Retina (tissue), 1 donor: ENCODE measurements at regions not wholly inside any gene's neighbourhood (a gene's known extent, or its start where the extent isn't known, plus 50 kb on each side); places are given as distances from the start of the nearest gene placed in this dataset.
A peak's percentile ranks its signal among the peaks of the same experiment; 100 is the strongest.

Source experiments
- DNase-seq: peaks from one replicate; pipeline ENCODE4 v3.0.0-alpha.2; 2016

DNA sequence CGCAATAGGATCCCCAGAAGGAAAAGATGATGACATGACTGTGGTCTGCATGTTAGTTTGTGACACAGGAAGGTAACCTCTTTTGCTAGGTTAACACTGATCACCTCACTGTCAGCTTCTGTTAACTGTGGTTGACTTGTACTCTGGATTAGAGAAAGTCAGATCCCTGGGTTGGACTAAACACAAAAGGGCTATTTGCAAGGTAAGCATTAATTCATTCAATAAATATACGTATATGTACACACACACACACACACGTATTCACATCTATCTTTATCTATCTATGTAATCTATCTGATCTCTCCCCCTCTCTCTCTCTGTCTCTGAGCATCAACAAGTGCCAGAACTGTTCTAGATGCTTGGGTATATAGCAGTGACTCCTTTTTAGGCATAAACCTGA is 136.1 kb upstream of the SNX19 start:
- no peak for DNase-seq

DNA sequence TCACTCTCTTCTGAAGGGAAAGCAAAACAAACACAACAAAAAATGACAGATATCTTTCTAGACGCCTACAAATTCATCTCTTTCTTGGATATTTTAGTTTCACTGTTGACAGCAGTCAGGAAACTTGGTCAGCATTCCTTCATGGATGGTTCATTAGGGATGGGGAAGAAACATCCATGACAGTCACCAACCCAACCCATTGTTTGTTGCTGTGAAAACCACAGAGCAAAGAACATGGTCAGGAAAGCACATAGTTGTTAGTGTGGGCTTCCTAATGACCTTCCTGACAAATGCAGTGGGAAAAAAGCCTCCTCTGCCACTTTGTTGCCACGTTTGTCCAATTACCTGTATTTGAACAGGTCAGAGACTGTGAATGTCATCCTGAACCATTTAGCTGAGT is 139.8 kb upstream of the SNX19 start:
- DNase-seq, result no peak

DNA sequence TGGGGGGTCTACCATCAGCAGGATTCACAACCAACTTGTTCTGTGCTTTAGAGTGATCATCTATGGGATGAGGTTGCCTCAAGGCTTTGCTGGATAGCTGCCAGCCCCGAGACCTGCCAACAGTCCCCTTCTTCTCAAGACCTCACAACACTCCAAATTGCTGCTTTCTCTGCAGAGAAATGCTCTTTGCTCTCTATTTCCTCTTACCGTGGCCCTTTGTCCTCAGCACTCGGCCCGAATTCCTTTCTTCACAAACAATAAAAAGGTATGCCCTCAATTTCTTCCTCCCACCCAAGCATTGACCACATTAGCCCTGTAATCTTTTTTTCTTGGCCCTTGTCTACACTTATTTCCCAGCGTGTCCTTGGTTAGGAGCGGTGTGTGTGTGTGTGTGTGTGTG is 147.4 kb upstream of the SNX19 start:
- DNase-seq, result no peak

DNA sequence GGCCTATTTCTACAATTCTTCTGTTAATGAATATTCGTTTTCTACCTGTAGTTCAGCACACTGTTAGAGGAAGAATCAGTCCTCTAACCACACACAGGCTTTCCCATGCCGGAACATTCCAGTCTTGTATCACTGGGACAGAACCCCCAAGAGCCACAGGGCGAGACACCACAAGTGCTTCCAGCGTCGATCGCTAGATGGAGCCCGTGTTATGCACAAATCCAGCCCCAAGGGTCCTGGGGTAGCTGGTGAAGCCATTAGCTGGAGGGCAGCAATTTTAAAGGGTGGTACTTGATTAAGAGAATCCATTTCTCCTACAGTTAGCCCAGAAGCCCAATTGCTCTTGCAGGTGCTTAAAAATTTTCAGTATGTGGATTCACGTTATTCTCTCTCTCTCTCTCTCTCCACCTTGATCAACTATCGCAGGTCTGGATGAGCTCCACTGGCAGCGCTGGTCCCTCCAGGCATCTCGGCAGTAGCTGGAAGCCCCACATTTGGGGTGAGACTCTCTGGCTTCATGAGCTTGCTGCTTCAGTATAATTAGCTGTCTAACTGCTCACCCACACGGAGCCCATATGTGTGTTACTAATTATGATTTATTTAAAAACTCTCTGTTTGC is 148.2 kb upstream of the SNX19 start:
- DNase-seq, result peak; percentile 86

DNA sequence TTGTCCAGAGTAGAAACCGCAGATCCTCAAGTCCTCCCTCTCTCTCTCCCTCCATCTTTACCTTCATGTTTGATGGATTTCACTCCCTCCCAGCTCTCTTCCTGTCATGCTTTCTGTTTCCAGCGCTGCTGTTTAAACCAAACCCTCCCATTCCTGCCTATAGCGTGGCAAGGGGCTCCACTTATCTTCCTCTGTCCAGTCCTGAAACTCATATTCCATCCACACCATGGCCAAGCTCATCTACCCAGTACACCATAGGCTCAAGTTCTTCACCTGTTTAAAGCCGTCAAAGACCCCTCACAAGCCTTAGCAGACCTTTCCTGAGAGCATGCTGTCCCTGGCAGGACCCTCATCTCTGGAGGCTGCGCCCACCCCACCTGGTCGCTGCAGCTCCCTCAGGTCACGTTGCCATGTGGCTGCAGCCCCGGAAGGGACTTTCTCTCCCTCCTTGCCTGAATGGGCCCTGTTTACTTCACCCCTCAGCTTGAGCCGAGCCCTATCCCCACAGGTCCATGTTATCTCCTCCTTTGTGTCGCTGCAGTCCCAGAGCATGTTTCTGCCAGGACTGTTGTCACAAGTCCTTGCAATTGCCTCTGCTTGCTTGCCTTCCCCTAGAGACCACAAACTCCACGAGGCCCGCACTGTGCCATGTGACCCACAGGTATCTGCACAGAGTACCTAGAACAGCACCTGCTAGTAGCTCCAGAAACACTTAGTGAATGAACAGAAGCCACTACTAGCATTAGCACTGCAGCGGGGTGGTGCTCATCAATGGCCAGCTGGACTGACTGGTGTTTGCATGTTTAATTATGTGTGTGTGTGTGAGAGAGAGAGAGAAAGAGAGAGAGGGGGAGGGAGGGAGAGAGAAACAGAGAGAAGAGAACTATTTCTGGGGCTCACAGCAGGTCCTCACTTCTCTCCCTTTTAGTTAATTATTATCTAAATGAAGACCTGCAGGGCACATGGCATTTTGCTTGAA is 149.4 kb upstream of the SNX19 start:
- DNase-seq, result no peak

DNA sequence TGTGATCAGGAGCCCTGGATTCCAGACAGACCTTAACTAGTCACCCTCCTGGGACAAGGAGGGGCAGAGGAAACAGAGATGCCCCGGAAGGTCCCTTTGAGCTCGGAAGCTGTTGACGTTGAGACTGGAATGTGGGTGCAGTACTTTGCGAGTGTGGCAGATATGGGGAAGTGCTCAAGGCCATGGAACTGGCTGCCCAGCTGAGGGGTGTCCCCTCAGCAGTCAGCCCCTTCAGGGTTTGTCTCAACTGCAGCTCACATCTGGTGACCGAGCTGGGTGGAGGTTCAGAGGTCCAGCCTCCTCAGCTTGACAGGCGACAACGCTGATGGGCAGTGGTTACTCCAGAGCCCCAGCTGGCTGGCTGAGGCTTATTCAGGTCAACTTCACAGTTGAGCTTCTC is 150.3 kb upstream of the SNX19 start:
- no peak for DNase-seq

DNA sequence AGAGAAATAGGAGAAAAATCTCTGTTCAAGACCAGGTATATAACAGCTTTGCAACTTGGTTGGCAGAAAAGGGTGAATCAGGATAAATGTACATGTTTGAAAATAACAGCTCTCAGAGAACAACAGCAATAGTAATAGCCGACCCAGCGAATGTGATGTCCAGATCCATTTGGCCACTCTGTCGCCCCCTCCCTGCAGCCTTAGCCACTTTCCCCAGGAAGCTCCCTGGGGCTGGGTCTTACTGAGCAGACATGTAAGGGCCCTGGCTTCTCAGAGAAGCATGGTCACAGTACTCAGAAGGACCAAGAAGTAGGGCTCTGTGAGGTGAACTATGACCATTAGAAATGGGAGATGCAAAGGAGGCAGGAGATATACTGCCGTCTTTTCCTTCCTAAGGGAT is 154.1 kb upstream of the SNX19 start:
- no peak for DNase-seq

DNA sequence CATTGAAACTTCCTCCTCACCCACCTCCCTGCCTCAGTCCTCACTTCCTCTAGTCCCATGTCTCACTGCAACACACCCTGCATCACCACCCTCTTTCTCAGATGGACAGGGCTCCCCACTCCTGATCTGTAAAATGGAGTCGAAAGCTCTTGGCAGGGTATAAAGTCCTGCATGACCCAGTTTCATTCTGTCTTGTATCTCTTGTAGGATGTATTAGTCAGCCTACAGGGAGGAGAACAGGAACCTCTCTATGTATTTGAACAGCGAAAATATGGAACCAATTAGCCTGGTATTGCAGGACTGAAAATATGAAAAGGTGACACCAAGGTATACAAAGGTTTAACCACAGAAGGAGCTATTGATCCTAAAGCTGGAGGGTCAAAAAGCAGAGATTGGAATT is 156.9 kb upstream of the SNX19 start:
- DNase-seq, result no peak

DNA sequence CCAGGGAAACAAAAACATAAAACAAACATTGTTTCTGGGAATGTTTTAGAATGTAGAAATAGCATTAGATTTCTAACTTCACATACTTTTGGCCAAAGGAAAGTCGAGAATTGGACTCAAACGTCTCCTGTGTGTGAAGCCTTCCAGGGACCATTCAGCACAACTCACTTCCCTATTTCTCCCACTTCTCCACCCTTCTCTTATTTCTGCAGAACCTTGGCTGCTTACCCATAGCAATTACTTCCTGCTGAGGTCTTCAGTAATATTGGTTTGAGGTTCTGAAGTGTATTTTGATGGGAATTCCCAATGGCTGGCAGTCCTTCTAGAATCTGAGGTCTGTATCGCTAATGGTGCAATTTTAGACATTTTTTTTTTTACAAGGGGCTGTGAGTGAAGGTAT is 158.3 kb upstream of the SNX19 start:
- no peak for DNase-seq

DNA sequence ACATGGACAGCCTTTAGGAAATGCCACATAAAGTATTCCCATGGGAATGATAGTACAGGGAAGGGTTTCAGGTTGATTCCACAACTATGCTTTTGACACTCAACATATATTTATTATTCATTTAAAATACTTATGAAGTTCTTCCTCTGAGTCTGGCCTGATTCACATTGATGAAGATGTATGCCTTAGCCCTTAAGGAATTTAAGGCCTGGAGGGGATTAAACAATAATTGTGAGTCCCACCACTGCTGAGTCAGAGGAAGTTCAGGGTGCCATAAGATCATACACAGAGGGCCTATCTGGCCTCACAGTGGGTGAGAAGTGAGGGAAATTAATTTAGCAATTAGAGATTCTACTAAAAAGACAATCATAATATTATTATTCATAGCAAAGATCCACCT is 161.1 kb upstream of the SNX19 start:
- DNase-seq, result no peak

DNA sequence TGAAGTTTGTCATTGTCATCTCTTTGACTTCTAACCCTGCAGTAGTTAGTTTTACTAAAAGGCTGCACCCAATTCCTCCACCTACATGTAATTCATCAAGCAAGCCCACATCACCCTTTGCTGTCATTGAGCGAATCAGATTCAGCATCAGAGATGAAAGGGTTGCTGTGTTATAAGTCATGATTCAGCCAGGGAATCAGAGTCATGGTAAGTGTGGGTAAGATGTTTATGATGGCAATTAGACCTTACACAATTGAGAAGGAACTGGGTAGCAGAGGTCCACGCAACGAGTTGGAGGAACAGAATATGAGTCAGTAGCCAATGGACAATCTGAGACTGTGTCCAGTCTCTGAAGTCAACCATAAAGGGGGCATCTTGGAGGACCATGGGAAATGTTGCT is 162.8 kb upstream of the SNX19 start:
- no peak for DNase-seq

DNA sequence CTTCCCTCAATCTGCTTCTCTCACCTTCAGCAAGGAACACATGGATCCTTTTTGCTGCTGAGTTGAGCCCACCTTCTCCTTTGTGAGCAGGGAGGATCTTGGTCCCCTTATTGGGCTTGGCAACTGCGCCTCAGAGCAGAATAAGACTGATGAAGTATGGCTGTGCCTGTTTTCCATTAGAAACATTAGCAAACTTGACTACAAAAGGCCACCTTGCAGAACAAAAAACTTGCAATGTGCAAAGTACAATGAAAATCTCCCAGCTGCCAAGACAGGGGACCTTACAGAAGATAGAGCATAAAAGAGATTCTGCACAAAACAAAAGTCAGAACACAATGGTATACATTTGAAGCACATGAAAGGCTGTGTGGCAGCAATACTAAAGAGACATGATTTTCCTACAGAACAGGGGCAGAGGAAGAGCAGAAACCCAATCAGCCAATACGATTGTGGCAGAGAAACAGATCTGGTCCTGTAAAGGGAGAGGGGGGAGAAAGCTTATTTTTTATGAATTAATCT is 173.5 kb upstream of the SNX19 start:
- DNase-seq, result no peak

DNA sequence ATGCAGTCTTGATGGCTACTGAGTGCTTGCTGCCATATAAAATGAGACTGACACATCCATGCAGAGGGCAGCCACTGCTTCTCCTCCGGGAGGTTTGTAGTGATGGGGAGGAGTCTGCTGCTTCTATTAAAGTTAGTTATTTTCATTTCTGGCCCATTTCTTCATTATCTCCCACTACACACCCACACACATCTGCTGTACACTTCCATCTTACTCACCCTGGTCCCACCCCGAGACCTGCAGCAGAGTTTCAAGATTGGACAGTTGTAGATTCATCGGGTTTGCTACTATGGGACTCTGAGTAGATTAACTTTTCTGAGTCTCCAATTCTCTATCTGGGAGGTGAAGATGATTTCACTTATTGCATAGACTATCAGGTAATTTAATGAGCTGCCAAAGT is 176.2 kb upstream of the SNX19 start:
- peak; percentile 0 for DNase-seq

DNA sequence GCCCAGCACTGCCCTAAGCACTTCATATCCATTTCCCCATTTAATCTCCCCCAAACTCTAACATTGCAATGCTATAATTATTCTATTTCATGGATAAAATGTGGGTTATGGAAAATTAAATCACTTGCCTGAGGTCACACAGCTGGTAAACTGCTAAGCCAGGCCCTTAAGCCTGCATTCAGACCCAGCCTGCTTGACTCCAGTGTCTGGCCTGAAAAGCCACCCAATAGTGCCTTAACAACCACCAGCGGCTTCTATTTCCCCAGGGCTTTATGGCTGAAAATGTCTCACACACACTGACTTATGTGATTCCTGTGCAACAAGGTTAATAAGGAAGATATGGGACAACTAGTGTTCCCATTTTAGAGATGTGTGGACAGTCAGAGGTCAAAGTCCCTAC is 178.5 kb upstream of the SNX19 start:
- DNase-seq, result peak; percentile 1

DNA sequence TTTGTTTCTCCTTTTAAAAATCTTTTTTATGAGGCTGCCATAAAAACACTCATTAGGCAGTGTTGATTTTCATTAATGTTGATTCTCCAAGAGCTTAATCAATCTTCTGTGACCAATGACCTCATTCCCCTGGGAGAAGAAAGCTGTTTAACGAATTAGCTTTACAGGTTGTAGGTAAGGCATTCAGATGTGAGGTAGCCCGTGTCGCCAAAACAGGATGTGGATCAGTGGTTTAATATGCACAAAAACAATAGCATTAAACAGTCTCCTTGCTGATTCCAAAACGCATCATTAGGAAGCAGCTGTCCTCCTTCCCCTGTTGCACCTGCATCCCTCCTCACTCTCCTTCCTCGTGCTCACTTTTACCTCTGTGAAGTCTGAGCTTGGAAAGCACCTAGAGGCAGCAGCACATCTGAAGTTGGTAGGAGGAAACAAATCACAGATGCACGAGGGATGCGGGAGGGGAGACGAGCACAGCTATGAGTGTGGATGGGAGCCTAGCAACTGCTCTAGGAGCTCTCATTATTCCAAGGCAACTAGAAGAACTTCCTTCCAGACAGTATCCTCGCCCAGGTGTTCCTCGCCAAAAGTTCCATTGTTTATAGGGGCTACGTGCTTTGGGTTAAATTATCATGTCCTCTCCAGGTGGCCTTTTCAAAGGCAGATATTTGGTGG is 179.4 kb upstream of the SNX19 start:
- DNase-seq, result peak; percentile 1

DNA sequence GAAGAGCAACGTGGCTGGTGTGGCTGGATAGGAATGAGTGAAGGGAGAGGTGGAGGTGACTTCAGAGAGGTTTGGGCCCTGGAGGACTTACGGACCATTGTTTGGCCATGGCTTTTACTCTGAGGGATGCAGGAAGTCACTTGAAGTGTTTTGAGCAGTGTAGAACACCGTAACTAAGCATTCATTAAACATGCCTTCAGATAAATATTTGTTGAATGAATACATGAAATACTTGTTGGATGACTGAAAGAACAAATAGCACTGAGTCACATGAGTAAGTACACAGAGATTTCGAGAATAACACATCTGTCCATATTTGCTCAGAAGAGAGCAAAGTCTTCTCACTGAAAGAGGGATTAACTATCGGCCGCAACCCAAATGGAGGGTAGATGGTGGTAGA is 182.7 kb upstream of the SNX19 start:
- no peak for DNase-seq

DNA sequence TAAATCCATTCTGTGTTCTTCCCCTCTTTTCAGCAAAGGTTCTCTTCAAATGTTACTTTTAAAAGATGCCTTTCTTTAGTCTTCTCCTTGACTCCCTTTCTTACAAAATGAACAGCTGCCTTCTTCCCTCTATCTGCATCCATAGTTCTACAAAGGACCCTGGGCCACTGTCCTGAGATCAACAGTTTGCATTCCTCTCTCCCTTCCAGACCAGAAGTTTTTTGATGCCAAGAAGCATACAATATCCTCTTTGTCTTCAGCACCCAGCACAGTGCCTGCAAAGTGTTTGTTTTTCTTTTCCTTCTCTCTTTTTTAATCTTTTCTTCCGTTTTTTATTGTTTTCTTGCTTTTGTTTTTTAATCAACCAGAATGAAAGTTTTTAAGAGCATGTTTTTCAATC is 183.5 kb upstream of the SNX19 start:
- DNase-seq, result peak; percentile 1

DNA sequence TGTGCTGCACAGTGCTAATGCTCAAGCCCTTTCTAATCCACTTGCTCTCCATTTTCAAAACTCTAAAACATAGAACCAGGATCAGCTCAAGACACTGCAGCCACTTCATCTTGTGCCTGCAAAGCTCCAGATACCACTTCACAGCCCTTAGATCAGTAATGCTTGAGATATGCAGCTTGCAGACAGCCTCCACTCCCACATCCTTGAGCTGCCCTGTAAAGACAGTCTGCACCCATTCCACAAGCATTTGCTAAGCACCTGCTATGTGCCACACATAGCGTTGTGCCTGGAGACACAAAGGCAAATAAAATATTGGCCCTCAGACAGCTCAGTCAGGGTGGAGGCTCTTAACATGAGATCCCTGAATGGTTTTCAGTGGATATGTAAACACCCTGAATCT is 192.5 kb upstream of the SNX19 start:
- no peak for DNase-seq

DNA sequence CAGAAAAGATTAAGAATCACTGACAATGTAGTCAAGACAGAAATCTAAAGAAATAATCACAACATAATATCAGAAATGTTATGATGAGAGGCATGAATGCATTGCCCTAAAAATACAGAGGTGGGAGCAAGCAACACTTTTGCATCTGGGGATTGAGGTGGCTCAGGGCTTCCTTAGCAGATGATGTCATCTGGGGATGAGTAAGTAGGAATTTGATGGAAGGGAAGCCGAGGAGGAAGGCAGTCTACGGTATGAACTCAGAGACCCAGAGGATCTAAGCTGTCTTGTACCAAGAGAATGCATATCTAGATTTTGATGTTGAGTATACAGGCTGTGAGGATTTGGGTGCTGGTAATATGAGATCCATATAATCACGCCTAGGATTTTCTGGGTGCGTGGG is 193.0 kb upstream of the SNX19 start:
- DNase-seq, result no peak

DNA sequence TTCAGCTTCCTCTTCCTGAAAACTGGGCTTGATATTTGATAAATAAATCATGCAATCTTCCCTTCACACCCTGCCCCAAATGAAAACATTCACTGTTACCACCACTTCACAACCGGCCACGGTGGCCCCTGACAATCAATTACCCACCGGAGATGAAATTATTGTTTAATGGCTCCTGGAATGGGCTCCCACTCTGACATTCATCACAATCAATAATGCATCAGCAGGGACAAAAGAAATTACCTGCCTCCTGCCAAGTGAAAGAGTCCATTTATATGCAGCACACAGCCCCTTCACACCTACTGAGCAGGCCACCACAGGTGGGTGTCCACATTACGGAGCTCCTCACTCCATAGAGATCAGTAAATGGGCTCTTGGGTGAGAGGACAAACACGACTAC is 193.5 kb upstream of the SNX19 start:
- DNase-seq, result no peak

DNA sequence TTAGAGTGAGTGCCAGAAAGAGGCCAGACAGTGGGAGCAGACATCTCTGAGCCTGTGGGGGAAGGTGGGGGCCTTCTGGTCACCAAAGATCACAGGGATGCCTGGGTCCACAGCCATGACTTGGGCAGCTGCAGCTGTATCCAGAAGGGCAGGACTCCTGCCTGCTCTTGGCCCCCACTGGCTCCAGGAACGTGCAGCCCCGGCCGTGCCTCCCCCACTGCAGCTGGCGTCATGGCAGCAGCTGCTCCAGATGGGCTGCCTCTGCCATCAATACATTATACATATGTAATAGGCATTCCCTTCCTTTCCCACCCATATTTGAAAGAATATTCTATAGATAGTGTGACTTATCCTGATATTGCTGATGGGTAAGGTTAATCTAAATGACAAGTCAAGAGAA is 195.5 kb upstream of the SNX19 start:
- no peak for DNase-seq

DNA sequence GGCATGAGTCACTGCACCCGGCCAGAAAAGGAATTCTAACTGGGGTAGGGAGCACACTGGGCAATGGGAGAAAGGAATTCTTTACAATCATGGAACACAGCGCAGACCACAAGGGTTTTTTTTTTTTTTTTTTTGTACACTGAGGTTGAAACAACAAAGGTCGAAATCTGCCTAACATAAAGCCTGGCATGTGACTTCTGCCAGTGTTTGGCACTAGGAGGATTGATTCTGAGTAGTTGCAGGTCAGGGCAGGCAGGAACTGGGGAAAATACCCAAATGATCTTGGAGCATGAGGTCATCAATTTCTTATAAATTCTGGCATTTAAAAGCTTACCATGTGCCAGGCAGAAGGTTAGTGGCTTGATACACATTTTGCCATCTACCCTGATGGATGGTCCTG is 202.0 kb upstream of the SNX19 start:
- DNase-seq, result no peak

DNA sequence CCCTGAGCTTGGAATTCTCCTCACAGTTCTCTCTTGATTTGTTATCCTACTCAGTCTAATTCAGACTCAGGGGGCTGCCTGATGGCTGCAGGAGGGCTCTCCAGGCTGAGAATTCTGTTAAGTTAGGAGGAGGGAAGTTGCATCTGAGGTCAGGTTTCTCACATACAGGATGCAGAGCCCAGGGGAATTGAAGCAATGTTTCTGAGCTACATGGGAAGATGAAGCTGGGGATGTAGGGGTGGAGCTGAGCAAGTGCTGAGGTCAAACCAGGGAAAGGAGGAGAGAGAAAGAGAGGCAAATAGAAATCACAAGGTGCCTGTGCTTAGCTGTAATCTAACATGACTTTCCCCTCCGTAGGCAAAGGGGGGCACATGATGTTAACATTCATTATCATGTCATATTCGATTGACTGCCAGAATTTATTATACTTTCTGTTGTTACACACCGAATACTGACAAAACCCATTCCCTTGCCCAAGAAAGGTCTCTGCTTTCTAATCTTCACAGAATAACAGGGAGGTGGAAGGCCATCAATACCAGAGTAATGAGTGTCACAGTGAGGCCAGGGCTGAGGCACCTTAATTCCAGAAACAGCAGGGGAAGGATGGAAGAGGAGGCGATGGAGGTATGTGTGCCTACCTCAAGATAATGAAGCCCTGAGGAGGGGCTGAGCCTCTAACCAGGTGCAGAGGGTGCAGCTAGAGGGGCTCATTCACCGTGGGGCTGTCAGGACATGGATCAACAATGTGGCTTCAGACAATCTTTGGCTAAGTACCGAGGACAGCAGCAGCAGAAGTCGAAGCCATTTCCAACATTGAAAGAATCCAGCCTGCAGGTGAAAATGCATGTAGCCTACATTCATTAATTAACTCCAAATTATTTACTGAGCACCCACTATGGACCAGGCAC is 205.4 kb upstream of the SNX19 start:
- DNase-seq, result no peak
